Gastroesophageal sphincter (tissue), 4 donors: ENCODE measurements at regions not wholly inside any gene's neighbourhood (a gene's known extent, or its start where the extent isn't known, plus 50 kb on each side); places are given as distances from the start of the nearest gene placed in this dataset.

Experiments
- ATAC-seq: fragments of 150-250 bp; one replicate; pipeline ENCODE4 v1.9.1; 2016; ENCODE audit warnings: mild to moderate bottlenecking, moderate library complexity
- H3K27ac ChIP-seq, 4 donors: fragments of 200-600 bp; sonication (generic) in 3 of 4; 1 replicate in 3 of 4; 2 replicates in 1 of 4; pipeline ENCODE4 v1.5.1; 2016 to 2019
- H3K27me3 ChIP-seq: fragments of 200-600 bp; sonication (generic); one replicate; pipeline ENCODE4 v1.5.1; 2019
- H3K36me3 ChIP-seq, 2 donors: fragments of 200-600 bp; sonication (generic); one replicate each; pipeline ENCODE4 v1.5.1; 2019; ENCODE audit warnings: control low read depth in 1 of 2
- H3K4me1 ChIP-seq, 3 donors: fragments of 200-600 bp; sonication (generic); 1 replicate in 2 of 3; 2 replicates in 1 of 3; pipeline ENCODE4 v1.5.1; 2016 to 2019; ENCODE audit warnings: control low read depth in 2 of 3
- H3K4me3 ChIP-seq, 2 donors: fragments of 200-600 bp; sonication (generic); one replicate each; pipeline ENCODE4 v1.5.1; 2019; ENCODE audit warnings: mild to moderate bottlenecking in 1 of 2, moderate library complexity in 1 of 2
- H3K9me3 ChIP-seq, 3 donors: fragments of 200-600 bp; sonication (generic); one replicate each; pipeline ENCODE4 v1.5.1; 2017 to 2019; ENCODE audit warnings: control low read depth in 2 of 3
- EP300 ChIP-seq: sonication (generic); formaldehyde crosslinking; IDR thresholded peaks from one replicate; pipeline ENCODE4 v1.6.1; 2017; ENCODE audit warnings: antibody characterized with exemption, mild to moderate bottlenecking
- POLR2A ChIP-seq, 2 donors: fragments of 450-650 bp; IDR thresholded peaks; one replicate each; pipeline ENCODE4 v1.6.1; 2017; ENCODE audit warnings: antibody characterized with exemption in 2 of 2, mild to moderate bottlenecking in 2 of 2, moderate library complexity in 1 of 2
- POLR2AphosphoS5 ChIP-seq: sonication (generic); formaldehyde crosslinking; IDR thresholded peaks from one replicate; pipeline ENCODE4 v1.6.1; 2017; ENCODE audit warnings: antibody characterized with exemption
- WGBS, 2 donors: methylation state at CpG; one replicate each; pipeline ENCODE4 v1.1.5; 2018; ENCODE audit warnings: low coverage in 1 of 2; 5-methylcytosine and 5-hydroxymethylcytosine counted together
- TF ChIP-seq, protein P1 (sequence below), 4 experiments: fragments of 200-600 bp in 2 of 4; fragments of 450-650 bp in 2 of 4; sonication (generic) in 1 of 4; IDR thresholded peaks; one replicate each; pipeline ENCODE4 v1.5.1; 2017 to 2019; ENCODE audit warnings: antibody characterized with exemption in 4 of 4, mild to moderate bottlenecking in 2 of 4, moderate library complexity in 2 of 4

DNA sequence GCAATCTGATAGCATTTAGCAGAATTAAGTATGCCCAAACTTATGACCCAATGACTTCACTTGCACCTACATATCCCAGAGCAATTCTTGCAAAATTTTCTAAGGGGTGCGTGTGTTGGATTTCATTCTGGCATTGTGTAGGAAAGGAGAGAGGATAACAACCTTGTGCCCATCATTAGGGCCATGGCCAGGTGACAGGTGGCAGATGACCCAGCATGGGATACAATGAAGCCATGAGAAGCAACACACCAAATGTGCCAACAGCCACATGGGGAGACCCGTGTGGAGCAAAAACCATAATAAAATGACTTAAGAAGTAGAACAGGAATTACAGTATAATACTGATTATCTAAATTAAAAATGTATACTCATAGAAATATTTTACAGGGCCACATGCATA is 166.9 kb upstream of the EPB41L3 start:
- 60 to 67% methylated on average over 1 of the region's 2 CpGs for WGBS, 2 donors
- ATAC-seq, result no peak
- Histone ChIP-seq H3K9me3 (no peaks in the 10 kb centered on the region), H3K4me1 (no peaks in the 10 kb centered on the region), H3K27ac (no peak overlapping the region), H3K4me3 (no peak overlapping the region), H3K36me3 (no peaks in the 10 kb centered on the region), H3K27me3 (no peaks in the 10 kb centered on the region)
- TF ChIP-seq, protein P1, sequence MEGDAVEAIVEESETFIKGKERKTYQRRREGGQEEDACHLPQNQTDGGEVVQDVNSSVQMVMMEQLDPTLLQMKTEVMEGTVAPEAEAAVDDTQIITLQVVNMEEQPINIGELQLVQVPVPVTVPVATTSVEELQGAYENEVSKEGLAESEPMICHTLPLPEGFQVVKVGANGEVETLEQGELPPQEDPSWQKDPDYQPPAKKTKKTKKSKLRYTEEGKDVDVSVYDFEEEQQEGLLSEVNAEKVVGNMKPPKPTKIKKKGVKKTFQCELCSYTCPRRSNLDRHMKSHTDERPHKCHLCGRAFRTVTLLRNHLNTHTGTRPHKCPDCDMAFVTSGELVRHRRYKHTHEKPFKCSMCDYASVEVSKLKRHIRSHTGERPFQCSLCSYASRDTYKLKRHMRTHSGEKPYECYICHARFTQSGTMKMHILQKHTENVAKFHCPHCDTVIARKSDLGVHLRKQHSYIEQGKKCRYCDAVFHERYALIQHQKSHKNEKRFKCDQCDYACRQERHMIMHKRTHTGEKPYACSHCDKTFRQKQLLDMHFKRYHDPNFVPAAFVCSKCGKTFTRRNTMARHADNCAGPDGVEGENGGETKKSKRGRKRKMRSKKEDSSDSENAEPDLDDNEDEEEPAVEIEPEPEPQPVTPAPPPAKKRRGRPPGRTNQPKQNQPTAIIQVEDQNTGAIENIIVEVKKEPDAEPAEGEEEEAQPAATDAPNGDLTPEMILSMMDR (IDR thresholded peaks at IDR 0.05), result no peak
- TF ChIP-seq POLR2AphosphoS5 (no peak), EP300 (no peak), POLR2A (IDR thresholded peaks at IDR 0.05) (no peak)

DNA sequence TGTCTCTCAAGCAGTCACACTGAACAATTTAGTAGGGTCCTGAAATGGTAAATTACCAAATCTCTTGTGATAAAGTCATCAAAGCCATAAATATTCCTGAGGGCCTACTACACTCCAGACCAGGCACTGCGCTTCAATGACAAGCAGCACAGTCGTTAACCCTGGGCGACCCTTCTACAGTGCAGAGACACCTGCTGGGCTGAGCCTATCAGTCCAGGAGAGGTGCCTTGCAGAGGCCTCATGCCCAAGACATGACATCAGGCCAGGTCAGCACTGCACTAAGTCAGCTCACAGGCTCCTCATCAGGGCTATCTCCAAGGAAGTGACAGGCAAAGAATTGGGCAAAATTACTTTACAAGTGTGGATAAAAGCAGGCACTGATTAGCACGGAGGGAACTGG is 166.4 kb upstream of the EPB41L3 start:
- 75 to 83% methylated on average over 3 to 4 of the region's 4 CpGs for WGBS, 2 donors
- Histone ChIP-seq H3K36me3 (no peaks in the 10 kb centered on the region), H3K4me3 (no peak overlapping the region), H3K27ac (no peak overlapping the region), H3K9me3 (no peaks in the 10 kb centered on the region), H3K27me3 (no peaks in the 10 kb centered on the region), H3K4me1 (no peaks in the 10 kb centered on the region)
- no peak for ATAC-seq
- TF ChIP-seq POLR2AphosphoS5 (no peak), EP300 (no peak), POLR2A (IDR thresholded peaks at IDR 0.05) (no peak)
- TF ChIP-seq, protein P1 (IDR thresholded peaks at IDR 0.05), result no peak

DNA sequence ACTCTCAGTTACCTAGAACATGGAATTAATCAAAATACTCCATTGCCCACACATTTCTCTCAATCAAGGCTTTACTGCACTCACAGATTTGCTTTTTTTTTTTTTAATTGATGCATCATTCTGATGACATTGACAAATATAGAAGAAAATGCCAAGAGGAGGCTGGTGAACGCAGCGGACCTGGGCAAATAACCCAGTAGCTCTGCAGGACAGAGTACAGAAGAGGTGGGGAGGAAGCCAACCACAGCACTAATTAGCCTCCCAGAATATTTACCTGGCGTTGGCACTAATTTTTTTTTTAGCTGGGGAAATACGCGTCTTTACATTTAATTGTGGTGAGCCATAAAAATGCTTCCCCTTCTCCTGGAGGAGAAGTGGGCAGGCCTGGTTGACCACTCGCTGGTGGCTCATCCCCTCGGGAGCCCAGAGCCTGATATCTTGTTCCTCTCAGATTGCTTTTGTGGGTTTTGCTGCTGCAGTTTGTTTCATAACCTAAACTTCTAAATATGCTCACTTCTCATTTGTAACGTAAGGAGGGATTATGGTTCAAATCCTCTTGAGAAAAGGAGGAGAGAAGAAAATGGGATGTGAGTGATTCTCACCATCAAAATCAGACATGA is 165.8 kb upstream of the EPB41L3 start:
- ATAC-seq, result no peak
- Histone ChIP-seq H3K4me1 (no peaks in the 10 kb centered on the region), H3K27ac (no peak overlapping the region), H3K36me3 (no peaks in the 10 kb centered on the region), H3K27me3 (peaks cover 4% of the 10 kb centered on the region), H3K4me3 (no peak overlapping the region), H3K9me3 (no peaks in the 10 kb centered on the region)
- WGBS, 2 donors, result 93 to 94% methylated on average over 3 to 8 of the region's 8 CpGs
- TF ChIP-seq POLR2A (IDR thresholded peaks at IDR 0.05) (no peak), POLR2AphosphoS5 (no peak)
- TF ChIP-seq, protein P1 (IDR thresholded peaks at IDR 0.05), result no peak

DNA sequence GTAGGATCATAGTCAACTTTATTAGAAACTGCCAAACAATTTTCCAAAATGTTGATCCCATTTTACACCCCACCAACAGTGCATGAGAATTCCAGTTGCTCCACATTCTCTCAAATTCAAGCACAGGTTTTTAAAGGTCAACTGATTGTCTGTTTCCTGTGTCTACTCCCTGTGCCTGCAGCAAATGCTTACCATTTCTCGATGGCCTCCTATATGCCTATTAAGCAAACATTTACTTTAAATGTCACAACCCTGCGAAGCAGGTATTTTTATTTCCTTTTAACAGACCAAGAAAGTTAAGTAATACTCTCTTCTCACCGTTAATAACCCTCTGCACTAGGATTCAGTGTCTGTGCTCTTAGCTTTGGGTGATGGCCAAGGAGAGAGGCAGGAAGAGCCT is 163.8 kb upstream of the EPB41L3 start:
- no peaks in the 10 kb centered on the region for H3K9me3 ChIP-seq
- WGBS, 2 donors, result 16 to 30% methylated on average over 3 of the region's 3 CpGs
- no peak overlapping the region for H3K4me3 ChIP-seq
- TF ChIP-seq EP300 (no peak), POLR2AphosphoS5 (no peak), POLR2A (IDR thresholded peaks at IDR 0.05) (no peak)
- TF ChIP-seq, protein P1 (IDR thresholded peaks at IDR 0.05), result no peak
- H3K4me1 ChIP-seq, result no peaks in the 10 kb centered on the region
- no peaks in the 10 kb centered on the region for H3K36me3 ChIP-seq
- H3K27me3 ChIP-seq, result peaks cover 8% of the 10 kb centered on the region
- no peak for ATAC-seq
- no peak overlapping the region for H3K27ac ChIP-seq

DNA sequence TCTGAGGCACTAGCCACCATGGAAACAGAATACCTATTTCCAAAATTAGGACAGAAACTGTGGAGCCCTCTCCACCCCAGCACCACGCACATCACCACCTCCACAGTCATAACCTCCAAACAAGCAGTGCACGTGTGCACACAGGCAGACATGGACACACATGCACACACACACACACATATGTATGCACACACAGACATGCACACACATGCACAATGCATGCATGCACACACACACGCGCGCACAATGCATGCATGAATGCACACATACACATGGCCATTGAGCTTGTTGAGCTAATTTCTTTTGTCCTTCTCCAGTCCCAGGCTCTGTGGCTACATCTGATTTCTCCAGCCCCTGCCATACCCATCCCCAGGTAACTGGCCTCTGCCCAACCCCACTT is 161.6 kb upstream of the EPB41L3 start:
- H3K27ac ChIP-seq, result no peak overlapping the region
- WGBS, 2 donors, result 80 to 100% methylated on average over 2 to 4 of the region's 5 CpGs
- no peak for ATAC-seq
- no peaks in the 10 kb centered on the region for H3K4me1 ChIP-seq
- no peaks in the 10 kb centered on the region for H3K9me3 ChIP-seq
- no peaks in the 10 kb centered on the region for H3K36me3 ChIP-seq
- H3K4me3 ChIP-seq, result no peak overlapping the region
- no peak for TF ChIP-seq EP300
- TF ChIP-seq, protein P1 (IDR thresholded peaks at IDR 0.05), result no peak
- no peak for TF ChIP-seq POLR2A (IDR thresholded peaks at IDR 0.05)
- no peak for TF ChIP-seq POLR2AphosphoS5
- H3K27me3 ChIP-seq, result peaks cover 8% of the 10 kb centered on the region
